Stimulated activated CD4-positive, alpha-beta T cell treated with anti-CD3 and anti-CD28 coated beads, Interleukin-4, amount 100 ng/mL, for 48 hours (primary cell): ENCODE measurements at regions not wholly inside any gene's neighbourhood (a gene's known extent, or its start where the extent isn't known, plus 50 kb on each side); places are given as distances from the start of the nearest gene placed in this dataset.

Experiments
- DNase-seq, 2 donors: peaks; one replicate each; pipeline ENCODE4 v3.0.0-alpha.2; 2020; ENCODE audit warnings: low read depth in 2 of 2

DNA sequence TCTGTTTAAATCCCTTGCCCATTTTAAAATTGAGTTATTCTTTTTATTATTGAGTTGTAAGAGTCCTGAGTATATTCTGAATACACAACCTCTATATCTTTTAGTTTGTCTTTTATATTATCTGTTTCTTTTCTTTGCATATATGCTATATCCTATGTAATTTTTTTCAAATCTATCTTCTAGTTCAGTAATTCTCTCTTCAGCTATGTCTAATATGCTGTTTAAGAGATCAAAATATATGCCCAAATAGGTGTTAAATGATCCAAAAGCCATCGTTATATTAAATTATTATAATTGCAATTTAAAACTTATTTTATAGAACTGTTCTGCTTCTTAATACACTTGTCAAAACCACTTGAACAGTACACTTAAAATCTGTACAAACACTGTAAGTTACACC, 107.4 kb upstream of the TSPAN5 start:
- DNase-seq, result no peak

DNA sequence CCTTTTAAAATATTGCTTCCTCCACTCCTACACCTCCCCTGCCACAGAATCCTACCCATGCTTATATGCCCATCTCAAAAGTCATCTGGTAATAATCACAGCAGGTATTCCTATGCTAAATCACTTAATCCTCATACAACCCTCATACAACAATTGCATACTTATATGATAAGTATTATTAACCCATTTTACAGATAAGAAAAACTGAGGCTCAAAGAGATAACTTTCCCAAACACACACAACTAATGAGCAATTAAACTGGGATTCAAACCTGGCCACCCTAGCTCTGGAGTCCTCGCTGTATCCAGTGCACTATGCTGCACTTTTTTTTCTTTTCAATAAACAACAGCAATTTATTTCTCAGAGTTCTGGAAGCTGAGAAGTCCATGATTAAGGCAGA, 99.8 kb upstream of the TSPAN5 start:
- no peak for DNase-seq

DNA sequence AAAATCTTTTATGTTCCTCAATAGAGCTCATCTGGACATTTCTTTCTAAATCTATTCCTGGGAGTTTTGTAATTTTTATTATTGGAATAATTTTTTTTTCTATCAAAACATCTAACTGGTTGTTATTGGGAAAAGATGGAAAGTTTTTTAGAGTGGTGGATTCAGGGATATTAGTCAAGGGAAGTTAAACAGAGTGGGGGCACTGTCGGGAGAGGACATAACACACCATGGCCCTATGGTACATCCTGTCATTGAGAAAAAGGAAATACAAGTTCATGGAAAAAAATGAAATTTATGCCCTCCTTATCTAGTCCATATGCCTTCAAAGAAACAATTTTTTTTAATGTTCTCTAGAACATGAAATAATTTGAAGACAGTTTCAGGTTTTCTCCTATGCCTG, 96.3 kb upstream of the TSPAN5 start:
- DNase-seq, result no peak

DNA sequence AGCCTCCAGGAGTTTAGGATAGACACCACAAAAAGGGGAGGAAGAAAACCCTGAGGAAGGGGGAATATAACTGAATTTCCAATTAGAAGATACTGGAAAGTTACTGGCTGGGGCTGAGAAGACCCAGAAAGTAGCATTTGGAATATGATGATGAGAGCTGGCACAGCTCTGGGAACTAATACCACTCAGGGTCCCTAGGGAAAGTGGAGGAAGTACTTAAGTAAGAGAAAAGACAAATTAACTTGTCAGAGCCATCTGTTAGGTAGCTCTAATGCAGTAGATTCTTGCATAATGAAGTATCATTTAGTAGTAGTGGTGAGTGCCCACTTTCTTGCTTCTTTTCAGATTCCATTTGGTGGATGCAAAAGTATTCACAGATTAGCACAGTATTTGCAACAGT, 90.8 kb upstream of the TSPAN5 start:
- DNase-seq, result no peak

DNA sequence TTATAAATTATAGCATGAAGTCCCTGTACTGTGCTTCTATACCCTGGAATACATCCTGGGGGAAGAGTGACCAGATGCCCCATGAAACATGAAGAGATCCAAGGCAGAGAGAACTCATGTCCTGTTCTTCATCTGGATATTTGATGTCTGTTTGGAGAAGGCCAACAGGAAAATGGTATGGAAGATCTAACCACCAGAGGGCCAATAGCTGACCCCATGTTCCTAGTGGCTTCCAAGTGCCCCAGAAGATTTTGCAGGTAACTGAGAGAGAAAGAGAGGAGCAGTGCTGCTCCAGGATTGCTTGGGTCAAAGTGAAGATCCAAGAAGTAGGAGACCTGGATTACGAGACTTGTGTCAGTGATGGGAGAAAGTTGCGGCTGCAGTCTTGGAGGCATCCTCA, 90.2 kb upstream of the TSPAN5 start:
- DNase-seq, result no peak

DNA sequence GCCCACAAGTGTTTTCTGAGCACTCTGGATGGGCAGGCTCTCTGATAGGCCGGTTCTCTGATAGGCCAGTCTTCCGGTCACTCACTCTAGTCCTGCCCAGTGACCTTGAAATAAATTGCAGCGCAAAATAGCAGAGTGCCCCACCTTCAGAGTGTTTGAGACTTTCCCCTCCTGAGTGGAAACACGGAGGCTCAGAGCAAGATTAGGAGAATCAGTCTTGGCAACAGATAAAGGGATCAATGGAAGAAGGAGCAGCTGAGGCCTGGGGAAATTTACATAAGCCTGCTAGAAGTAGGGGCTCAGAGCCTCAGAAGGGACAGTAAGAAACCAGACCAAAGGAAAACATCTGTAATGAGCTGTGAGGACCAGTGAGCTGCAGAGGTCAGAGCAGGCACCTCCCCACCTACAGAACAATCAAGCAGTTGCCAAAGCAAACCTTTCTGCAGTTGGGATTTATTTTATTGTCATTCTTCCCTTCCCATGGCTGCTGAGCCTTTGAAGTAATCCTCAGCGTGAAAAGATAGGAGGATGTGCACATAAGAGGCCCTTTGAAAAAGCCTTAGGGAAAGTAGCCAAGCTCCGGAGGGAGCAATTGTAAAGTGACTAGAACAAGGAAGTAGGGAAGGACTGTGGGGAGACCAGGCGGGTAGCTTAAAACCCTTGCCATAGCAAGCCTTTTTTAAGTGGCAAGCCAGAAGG, 89.1 kb upstream of the TSPAN5 start:
- DNase-seq, result no peak

DNA sequence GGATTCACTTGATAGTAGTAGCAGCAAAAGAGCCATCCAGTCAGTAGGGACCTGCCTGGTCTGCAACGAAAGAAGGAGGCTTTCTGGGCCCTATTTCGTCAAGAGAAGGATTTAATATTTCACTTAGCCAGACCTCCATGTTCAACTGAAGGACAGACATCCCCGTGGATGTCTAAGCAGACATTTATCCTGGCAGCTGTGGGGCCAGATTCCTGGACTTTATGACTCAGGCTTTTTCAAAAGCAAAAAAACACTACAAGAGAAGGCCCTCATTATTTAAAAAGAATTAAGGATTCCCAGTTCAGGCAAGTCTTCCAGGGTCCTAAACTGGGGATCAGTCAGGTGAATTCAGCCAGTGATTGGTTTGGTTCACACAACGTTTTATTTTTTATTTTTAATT, 88.5 kb upstream of the TSPAN5 start:
- DNase-seq, result no peak

DNA sequence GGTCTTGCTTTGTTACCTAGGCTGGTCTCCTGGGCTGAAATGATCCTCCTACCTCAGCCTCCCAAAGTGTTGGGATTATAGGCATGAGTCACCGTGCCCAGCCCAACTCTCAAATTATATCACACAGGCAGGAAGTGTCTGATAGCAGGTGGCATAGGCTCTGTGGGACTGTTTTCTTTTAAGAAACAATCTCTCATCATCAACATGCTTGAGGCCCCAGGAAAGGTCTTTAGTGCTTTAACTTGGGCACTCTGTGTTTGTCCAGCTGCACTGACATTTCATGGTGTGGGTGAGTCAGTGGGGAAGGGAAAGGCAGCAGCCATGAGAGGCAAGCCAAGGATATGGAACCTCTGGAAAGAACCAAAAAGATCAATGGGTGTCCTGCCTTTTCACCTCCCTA, 88.1 kb upstream of the TSPAN5 start:
- no peak for DNase-seq

DNA sequence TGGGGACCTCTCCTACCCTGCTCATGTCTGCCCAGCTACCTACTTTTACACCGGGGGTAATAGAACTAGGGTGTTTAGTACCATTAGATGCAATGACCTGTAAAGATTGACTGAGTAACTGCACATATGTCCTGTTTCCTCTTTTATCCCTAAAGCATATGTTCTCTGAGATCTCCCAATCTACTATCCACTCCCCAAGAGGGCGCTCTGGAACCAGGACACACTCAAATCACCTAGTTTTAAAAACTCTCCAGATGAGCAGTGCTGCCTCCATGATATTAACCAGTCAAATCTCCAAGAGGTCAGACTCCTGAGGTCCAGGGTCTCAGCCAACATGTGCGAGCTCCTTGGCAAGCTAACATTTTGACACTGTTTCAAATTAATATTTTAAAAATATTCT, 87.0 kb upstream of the TSPAN5 start:
- no peak for DNase-seq

DNA sequence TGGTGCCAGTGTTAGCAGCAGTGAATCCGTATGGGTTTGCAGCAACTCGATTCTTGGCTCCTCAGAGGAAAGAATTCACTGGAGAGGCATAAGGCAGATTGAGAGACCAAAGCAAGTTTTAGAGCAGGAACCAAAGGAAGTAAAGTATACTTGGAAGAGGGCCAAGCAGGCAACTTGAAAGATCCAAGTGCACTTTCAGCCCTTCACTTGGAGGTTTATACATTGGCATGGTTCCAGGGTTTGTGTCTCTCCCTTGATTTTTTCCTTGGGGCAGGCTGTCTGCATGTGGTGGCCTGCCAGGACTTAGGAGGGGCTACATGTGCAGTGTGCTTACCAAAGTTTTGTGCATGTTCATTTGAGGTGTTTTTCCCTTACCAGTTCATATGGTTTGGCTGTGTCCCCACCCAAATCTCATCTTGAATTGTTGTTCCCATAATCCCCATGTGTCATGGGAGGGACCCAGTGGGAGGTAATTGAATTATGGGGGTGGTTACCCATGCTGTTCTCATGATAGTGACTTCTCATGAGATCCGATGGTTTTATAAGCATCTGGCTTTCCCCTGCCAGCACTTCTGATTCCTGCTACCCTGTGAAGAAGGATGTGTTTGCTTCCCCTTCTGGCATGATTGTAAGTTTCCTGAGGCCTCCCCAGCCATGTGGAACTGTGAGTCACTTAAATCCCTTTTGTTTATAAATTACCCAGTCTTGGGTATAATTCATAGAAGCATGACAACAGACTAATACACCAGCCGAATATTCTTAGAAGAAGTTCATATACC, 86.2 kb upstream of the TSPAN5 start:
- DNase-seq, result no peak

DNA sequence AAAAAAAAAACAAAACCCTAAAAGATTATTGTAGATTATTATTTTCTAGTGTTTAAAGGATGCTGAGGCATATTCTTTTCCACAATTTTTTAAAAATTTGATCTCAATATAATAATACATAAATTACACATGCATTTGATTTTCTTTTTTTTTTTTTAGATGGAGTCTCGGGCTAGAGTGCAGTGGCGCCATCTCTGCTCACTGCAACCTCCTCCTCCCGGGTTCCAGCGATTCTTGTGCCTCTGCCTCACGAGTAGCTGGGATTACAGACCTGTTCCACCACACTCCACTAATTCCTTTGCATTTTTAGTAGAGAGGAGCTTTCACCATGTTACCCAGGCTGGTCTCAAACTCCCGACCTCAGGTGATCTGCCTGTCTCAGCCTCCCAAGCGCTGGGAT, 83.5 kb upstream of the TSPAN5 start:
- DNase-seq, result no peak

DNA sequence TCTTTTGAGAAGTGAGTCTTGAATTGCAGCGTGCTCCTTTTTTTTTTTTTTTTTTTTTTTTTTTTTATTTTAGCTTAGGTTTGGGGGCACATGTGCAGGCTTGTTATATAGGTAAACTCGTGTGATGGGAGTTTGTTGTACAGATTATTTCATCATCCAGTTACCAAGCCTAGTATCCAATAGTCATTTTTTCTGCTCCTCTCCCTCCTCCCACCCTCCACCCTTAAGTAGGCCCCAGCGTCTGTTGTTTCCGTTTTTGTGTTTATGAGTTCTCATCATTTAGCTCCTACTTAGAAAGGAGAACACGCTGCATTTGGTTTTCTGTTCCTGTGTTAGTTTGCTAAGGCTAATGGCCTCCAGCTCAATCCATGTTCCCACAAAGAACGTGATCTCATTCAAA, 81.3 kb upstream of the TSPAN5 start:
- no peak for DNase-seq

DNA sequence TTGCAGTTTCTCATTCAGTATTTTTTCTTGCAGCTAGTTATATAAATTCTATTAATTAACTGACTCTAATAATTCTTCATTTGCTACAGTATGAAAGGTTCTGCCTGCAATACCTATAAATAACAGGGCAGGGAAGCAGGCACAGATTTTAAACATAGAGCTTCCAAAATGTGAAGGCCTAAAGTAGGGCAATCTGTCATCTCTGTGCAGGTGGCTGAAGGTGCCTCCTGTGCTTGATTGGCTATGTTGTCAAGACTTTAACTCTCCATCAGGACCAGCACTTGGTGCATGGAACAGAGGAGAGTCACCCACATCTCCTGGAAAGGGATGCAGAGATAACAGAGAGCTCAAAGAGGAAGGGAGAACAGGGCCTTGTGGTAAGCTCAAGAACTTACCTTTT, 75.2 kb upstream of the TSPAN5 start:
- no peak for DNase-seq

DNA sequence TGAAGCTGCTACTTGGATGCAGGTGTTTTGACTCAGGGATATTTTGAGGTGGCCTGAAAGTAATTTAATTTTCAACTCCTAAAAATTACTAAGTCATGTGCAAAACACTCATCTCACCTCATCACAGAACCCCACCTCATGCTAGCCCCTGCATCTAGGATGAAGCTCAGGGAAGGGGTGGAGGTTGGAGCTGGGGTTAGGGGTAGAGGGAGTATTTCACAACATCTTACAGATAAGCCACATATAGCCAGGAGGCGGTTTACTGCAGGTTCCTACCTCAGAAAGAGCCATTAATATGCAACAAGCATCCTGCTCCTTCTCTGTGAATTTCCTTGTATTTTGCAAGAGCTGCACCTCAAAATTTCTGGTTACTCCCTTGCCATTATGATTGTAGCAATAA, 70.5 kb upstream of the TSPAN5 start:
- no peak for DNase-seq

DNA sequence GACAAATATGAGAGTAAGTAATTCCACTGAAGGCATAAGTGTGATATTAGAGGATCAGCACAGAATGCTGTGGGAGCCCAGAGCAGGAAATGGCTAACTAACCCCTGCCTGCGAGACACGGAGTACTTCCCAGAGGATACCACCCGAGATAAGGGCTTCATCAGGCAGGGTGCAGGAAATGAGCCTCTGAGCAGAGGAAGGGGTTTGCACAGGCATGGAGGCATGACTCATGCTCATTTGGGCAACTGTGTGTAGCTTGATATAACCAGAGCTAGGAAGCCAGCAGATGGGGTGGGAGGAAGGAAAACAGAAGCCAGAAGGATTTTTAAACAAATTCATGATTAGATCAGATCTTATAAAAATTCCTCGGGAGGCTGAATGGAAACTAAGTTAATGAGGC, 70.0 kb upstream of the TSPAN5 start:
- no peak for DNase-seq

DNA sequence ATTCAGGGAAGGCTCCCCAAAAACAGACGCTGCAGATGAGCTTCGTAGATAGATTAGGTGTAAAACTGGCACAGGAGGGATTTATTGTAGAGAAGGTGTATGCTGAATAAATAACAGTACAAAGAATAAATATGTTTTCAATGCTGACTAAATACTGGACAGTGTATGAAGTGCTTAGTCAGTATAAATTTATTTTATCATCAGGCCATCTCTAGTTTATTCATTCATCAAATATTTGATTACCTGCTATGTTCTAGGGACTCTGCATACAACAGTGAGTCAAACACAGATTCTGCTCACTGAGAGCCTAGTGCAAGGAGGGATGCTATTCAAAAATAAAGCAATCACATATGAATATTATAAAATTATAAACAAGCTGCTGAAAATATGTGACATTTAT, 63.6 kb upstream of the TSPAN5 start:
- DNase-seq, result no peak

DNA sequence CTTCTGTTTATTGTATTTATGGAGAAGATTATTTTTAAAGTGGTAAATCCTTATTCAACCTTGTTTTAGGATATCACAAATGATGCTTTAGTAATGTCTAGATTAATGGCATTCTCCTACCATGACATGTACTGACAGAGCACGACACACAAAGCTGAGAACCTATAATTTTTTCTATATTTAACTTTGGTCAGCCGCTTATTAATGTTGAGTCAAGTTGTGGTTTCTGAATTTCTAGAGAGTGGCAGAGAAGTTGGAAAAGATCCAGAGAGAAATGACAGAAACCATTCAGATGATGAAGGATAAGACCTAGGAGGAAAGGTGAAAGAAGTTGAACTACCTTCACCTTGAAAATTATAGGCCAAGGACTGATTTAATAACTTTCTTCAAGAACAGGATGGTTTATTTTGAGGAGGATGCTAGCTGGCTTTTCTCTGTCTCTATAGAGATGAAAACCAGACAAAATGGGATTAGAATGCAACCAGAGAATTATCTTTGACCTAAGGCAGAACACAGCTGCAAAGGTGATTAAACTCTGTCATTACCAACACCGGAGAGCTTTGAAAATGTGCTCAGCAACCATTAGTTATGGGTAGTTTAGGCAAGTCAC, 62.6 kb upstream of the TSPAN5 start:
- no peak for DNase-seq

DNA sequence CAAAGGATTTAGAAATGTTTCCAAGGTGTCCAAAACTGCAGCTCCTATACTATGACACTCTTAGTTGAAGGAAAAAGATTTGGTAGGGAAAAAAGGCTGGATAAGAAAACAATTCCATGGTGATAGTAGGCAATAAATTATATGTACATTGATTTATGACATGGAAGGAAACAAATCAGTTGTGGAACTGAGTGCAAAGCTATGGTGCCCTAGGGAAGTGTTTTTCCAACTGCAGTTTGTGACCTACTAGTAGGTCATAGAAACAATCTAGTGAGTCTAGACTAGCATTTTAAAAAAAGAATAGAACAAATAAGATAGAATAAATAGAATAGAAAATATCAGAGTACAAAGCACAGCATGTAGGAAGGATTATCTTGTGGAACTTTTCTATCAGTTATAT, 58.4 kb upstream of the TSPAN5 start:
- no peak for DNase-seq

DNA sequence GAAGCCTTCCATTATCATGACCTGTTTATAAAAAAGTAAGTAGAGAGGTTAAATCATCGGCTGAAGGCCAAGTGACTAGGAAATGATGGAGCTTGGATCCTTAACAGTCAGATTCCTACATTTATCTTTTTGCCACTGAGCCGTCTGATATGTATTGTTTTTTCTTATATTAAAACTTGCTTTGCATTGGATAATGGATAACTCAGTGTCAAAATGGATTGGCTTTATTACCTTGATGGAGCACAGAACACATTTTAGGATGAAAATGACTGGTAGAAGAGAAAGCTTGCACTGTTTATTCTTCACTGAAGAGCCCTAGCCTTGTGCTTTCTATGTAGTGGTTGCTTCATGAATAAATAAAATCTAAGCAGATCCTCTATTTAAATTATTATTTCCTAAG, 54.2 kb upstream of the TSPAN5 start:
- no peak for DNase-seq

DNA sequence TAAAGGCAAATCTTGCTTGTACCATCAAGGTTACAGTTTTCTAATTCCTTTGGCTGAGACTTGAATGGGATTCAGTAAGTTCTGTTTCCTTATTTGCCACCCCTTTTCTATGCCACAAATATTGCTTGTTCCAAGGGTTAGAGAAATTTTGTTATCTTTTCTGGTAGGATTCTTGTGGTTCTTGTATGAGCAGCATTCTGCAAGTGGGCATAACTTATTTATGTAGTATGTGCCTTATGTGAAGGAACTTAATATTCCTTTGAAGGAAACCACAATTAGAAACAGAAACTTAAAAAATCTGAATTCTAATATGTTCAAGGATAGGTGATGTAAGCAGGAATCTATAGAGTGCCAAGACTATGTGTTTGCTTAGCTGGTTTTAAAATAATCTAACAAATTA, 53.1 kb upstream of the TSPAN5 start:
- no peak for DNase-seq

DNA sequence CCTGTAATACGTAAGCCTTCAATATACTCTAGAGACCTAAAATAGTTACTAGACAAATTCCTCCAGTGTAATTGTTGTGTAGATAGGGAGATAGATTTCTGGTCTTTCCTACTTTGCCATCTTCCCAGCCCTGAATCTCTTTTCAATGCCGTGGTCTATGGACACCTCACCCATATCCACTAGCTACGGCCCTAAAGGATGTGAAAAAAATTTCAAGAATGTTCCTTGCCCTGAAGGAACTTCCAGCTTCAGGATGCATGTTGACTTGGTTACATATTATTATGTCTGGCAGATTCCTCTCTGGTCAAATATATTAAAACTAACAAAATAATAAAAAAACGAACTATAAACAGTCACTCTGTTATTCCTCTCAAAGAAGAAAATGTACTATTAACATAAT, 52.4 kb upstream of the TSPAN5 start:
- no peak for DNase-seq
